ENCODE measurements at regions not wholly inside any gene's neighbourhood (a gene's known extent, or its start where the extent isn't known, plus 50 kb on each side); places are given as distances from the start of the nearest gene placed in this dataset.
"Not testable (repeated sequence)": the region's sequence is repeated elsewhere in the genome, so short reads cannot be mapped to it uniquely, and the experiment has no call there.

GRCh38 chr15:47887241-47887800 lies 170.0 kb downstream of the SEMA6D start:
- DNase-seq, result no peak

GRCh38 chr15:47888385-47889100 lies 171.2 kb downstream of the SEMA6D start:
- no peak for DNase-seq

GRCh38 chr15:47890397-47891150 lies 173.3 kb downstream of the SEMA6D start:
- no peak for DNase-seq

- DNase-seq, result no peak
These were observed 180.2 kb downstream of the SEMA6D start for GRCh38 chr15:47897525-47897924.

- DNase-seq, result no peak
These were observed 183.4 kb downstream of the SEMA6D start for GRCh38 chr15:47900751-47901150.

GRCh38 chr15:47903368-47903767 lies 186.1 kb downstream of the SEMA6D start:
- DNase-seq, result no peak

- no peak for DNase-seq
These were observed 191.2 kb downstream of the SEMA6D start for GRCh38 chr15:47908486-47908885.

- DNase-seq, result no peak
These were observed 191.8 kb downstream of the SEMA6D start for GRCh38 chr15:47908950-47909670.

- DNase-seq, result not testable (repeated sequence)
These were observed 195.6 kb downstream of the SEMA6D start for GRCh38 chr15:47912910-47913309.

- no peak for DNase-seq
These were observed 200.6 kb downstream of the SEMA6D start for GRCh38 chr15:47917881-47918280.

- no peak for DNase-seq
These were observed 201.6 kb downstream of the SEMA6D start for GRCh38 chr15:47918877-47919276.

GRCh38 chr15:47924381-47924780 lies 196.4 kb upstream of the SLC24A5 start:
- no peak for DNase-seq

- DNase-seq, result no peak
These were observed 191.5 kb upstream of the SLC24A5 start for GRCh38 chr15:47929138-47929803.

GRCh38 chr15:47932261-47932660 lies 188.5 kb upstream of the SLC24A5 start:
- DNase-seq, result peak; percentile 79

- DNase-seq, result no peak
These were observed 187.7 kb upstream of the SLC24A5 start for GRCh38 chr15:47932951-47933641.

GRCh38 chr15:47933865-47934264 lies 186.9 kb upstream of the SLC24A5 start:
- no peak for DNase-seq

GRCh38 chr15:47934342-47934741 lies 186.4 kb upstream of the SLC24A5 start:
- DNase-seq, result no peak

- no peak for DNase-seq
These were observed 183.0 kb upstream of the SLC24A5 start for GRCh38 chr15:47937834-47938233.

GRCh38 chr15:47944637-47945288 lies 176.0 kb upstream of the SLC24A5 start:
- DNase-seq, result no peak

- no peak for DNase-seq
These were observed 174.7 kb upstream of the SLC24A5 start for GRCh38 chr15:47945872-47946650.

- no peak for DNase-seq
These were observed 171.0 kb upstream of the SLC24A5 start for GRCh38 chr15:47949815-47950214.
